OCI-LY1 (cell line): ENCODE measurements at regions not wholly inside any gene's neighbourhood (a gene's known extent, or its start where the extent isn't known, plus 50 kb on each side); places are given as distances from the start of the nearest gene placed in this dataset.

Source experiments
- H2AFZ ChIP-seq: fragments of 200-600 bp; sonication (generic), shearing (Covaris generic); 2 replicates; pipeline ENCODE4 v1.6.0; 2014; ENCODE audit warnings: antibody characterized with exemption, mild to moderate bottlenecking, low read length
- H3F3A ChIP-seq: fragments of 200-600 bp; sonication (generic), shearing (Covaris generic); 2 replicates; pipeline ENCODE4 v1.6.0; 2014; ENCODE audit warnings: mild to moderate bottlenecking, antibody characterized with exemption, low read length, moderate library complexity; ENCODE audit not compliant: insufficient read depth
- H3K27ac ChIP-seq: fragments of 200-600 bp; sonication (generic); 2 replicates; pipeline ENCODE4 v1.5.1; 2014; ENCODE audit warnings: low read length, mixed run types, mild to moderate bottlenecking, low read depth; ENCODE audit not compliant: poor library complexity, severe bottlenecking
- H3K27me3 ChIP-seq: fragments of 200-600 bp; sonication (generic); 2 replicates; pipeline ENCODE4 v1.6.0; 2014; ENCODE audit warnings: antibody characterized with exemption, mild to moderate bottlenecking, low read length, moderate library complexity; ENCODE audit not compliant: insufficient read depth
- H3K36me3 ChIP-seq: fragments of 200-600 bp; sonication (generic); 2 replicates; pipeline ENCODE4 v1.6.1; 2014; ENCODE audit warnings: mild to moderate bottlenecking, antibody characterized with exemption, low read length, moderate library complexity, mixed read lengths; ENCODE audit not compliant: insufficient read depth
- H3K4me1 ChIP-seq: fragments of 200-600 bp; sonication (generic); 2 replicates; pipeline ENCODE4 v1.5.1; 2014; ENCODE audit warnings: mild to moderate bottlenecking, low read length, moderate library complexity; ENCODE audit not compliant: insufficient read depth, severe bottlenecking
- H3K4me2 ChIP-seq: fragments of 200-600 bp; sonication (generic), shearing (Covaris generic); 2 replicates; pipeline ENCODE4 v1.6.1; 2014; ENCODE audit warnings: low read length
- H3K4me3 ChIP-seq: fragments of 200-600 bp; sonication (generic); 2 replicates; pipeline ENCODE4 v1.5.1; 2014; ENCODE audit warnings: low read length, low read depth, mild to moderate bottlenecking, mixed read lengths; ENCODE audit not compliant: poor library complexity, severe bottlenecking
- H3K79me2 ChIP-seq: fragments of 200-600 bp; shearing (Covaris generic); 2 replicates; pipeline ENCODE4 v1.6.1; 2016; ENCODE audit warnings: mixed run types, low read length, mixed read lengths; ENCODE audit not compliant: insufficient read depth
- H3K9ac ChIP-seq: fragments of 200-600 bp; sonication (generic), shearing (Covaris generic); 2 replicates; pipeline ENCODE4 v1.6.1; 2014; ENCODE audit warnings: mild to moderate bottlenecking, low read length, mixed read lengths
- H3K9me2 ChIP-seq: fragments of 200-600 bp; sonication (generic), shearing (Covaris generic); 2 replicates; pipeline ENCODE4 v1.6.1; 2014; ENCODE audit warnings: low read depth, mild to moderate bottlenecking, low read length, mixed read lengths
- H3K9me3 ChIP-seq: fragments of 200-600 bp; shearing (Covaris generic); 2 replicates; pipeline ENCODE4 v1.6.1; 2014; ENCODE audit warnings: low read length, mixed read lengths
- H4K20me1 ChIP-seq: fragments of 200-600 bp; sonication (generic), shearing (Covaris generic); 2 replicates; pipeline ENCODE4 v1.6.0; 2016; ENCODE audit warnings: mild to moderate bottlenecking, low read length; ENCODE audit not compliant: insufficient read depth
- CTCF ChIP-seq: fragments of 200-600 bp; sonication (generic), shearing (Covaris generic); IDR thresholded peaks from 2 replicates; pipeline ENCODE4 v1.5.1; 2017; ENCODE audit warnings: mild to moderate bottlenecking, antibody characterized with exemption, low read length, moderate library complexity, mixed read lengths
- EZH2 ChIP-seq: fragments of 200-600 bp; sonication (generic), shearing (Covaris generic); IDR thresholded peaks from 2 replicates; pipeline ENCODE4 v1.8.0; 2017; ENCODE audit warnings: borderline replicate concordance, mixed run types, mild to moderate bottlenecking, antibody characterized with exemption, low read length, moderate library complexity, mixed read lengths

- no peaks in the 10 kb centered on the region for H3K36me3 ChIP-seq
- no peak overlapping the region for H3K27ac ChIP-seq
- H3K79me2 ChIP-seq: no peaks in the 10 kb centered on the region
- H3K4me2 ChIP-seq: no peak overlapping the region
- H2AFZ ChIP-seq: no peak overlapping the region
- no peaks in the 10 kb centered on the region for H3K27me3 ChIP-seq
- no peaks in the 10 kb centered on the region for H3K4me1 ChIP-seq
- H3F3A ChIP-seq: no peaks in the 10 kb centered on the region
- no peaks in the 10 kb centered on the region for H3K9me3 ChIP-seq
- TF ChIP-seq CTCF (no peak), EZH2 (no peak)
- H3K9ac ChIP-seq: no peak overlapping the region
- H3K4me3 ChIP-seq: no peak overlapping the region
- H4K20me1 ChIP-seq: no peaks in the 10 kb centered on the region
- H3K9me2 ChIP-seq: no peaks in the 10 kb centered on the region
Observed at GRCh38 chr4:44121210-44121609, 327.4 kb downstream of the KCTD8 start.
